Activated CD4-positive, alpha-beta T cell treated with anti-CD3 and anti-CD28 coated beads, Interleukin-2, Interleukin-6, amounts not matched to agents 100 ng/mL and 50 ng/mL, durations not matched to agents 16 hours and 8 hours (primary cell): ENCODE measurements at regions not wholly inside any gene's neighbourhood (a gene's known extent, or its start where the extent isn't known, plus 50 kb on each side); places are given as distances from the start of the nearest gene placed in this dataset.

Experiments used
- DNase-seq: peaks from one replicate; pipeline ENCODE4 v3.0.0-alpha.2; 2020

DNA sequence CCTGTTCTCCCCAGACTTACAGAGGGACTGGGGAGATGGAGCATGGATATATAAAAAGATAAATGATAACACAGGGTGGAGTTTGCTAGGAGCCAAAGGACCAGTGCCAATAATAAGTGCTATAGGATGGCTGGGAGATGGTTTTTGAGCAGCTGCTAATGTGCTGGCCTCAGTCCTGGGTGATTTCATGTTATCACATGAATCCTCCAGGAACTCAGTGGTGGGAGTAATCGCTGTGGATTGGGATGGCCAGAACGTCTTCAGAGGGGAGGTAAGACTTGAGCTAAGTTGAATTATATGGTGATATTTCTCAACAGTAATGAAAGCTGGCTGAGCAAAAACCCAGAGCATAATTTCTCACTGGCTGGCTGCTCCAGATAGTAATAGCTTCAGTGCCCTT, 441.4 kb downstream of the SLC4A3 start:
- no peak for DNase-seq

DNA sequence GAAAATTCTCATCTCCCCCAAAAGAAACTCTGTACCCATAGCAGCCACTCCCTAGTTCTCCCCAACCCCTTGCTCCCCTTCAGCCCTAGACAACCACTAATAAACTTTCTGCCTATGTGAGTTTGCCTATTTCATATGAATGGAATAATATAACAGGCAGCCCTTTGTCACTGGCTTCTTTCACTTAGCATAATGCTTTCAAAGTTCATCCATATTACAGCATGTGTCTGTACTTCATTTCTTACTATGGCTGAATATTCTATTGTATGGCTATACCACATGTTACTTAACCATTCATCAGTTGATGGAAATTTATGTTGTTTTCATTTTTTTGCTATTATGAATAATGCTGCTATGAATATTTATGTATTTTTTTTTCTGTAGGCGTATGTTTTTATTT, 442.9 kb downstream of the SLC4A3 start:
- no peak for DNase-seq

DNA sequence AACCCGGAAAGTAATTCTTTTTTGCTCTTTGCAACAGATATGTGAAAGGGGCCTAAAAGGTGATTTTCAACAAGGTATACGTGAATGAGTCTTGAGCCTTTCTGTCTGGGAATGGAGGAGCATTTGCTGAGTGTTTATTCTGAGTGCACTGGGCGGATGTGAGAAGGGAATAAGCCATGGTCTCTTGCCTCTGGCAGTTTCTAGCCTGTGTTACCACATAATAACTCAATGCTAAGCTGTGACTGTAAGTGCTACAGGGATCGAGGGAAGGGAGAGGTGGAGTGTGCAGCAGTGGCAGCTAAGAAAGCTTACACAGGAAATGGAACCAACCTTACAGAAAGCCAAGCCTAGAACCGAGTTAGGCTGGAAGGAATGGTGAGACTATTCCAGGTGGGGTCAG, 444.3 kb downstream of the SLC4A3 start:
- no peak for DNase-seq

DNA sequence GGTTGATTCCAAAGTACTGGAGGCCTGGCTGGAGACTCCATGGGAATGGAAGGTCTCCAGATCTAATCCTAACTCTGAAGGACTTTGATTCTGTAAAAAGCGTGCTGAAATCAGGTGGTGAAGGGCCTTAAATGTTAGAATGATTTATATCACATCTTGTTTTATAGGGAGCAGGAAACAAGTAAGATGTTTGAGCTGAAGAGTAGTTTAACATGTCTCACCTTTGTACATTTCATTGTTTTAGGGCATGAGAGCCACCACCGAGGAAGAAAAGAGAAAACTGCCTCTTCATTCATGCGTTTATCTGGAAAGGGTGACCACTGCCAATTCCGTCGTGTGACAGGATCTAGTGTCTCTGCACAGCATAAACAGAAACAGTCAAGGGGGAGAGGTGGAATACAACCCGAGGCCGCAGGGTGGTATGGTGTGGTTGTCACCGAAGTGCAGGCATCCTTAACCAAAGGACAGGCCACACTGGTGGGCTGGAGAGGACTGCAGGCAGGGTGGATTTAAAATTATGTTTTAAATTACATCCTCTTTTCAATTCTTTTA, 445.3 kb downstream of the SLC4A3 start:
- DNase-seq: no peak

DNA sequence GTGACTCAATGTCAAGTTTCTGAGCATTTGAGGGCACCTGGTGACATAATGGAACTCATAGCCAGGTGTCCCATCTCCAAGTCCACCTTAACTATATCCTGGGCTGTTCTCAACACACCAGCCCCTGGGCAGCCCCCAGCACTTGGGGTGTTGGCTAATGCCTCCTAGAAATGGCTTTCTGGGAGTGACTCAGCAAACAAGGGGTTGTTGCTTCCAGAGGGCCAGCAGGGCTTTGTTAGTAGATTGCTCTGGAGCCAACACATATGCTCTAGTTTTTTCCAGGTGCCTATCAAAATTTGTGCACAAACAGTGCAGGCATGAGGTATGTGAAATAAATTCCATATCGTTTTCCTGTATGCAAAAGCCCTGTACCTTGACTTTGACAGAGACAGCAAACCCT, 448.4 kb downstream of the SLC4A3 start:
- no peak for DNase-seq

DNA sequence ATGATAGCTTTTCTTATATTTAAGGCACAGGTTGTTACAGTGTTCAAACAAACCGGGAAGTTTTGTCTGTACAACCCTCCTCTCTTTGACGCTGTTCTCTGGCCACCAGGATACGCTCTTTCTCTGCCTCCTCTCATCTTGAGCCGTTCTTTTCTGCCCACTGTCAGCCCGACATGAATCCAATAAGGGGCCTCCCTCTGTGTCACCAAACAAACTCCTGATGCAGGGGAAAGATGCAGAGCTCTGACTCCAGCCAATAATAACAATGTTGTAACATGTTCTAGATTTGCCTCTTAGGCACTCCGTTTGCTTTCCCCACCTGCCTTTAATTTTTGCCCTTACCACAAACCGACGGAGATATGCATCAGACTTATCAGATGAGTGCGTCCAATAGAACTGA, 449.3 kb downstream of the SLC4A3 start:
- no peak for DNase-seq

DNA sequence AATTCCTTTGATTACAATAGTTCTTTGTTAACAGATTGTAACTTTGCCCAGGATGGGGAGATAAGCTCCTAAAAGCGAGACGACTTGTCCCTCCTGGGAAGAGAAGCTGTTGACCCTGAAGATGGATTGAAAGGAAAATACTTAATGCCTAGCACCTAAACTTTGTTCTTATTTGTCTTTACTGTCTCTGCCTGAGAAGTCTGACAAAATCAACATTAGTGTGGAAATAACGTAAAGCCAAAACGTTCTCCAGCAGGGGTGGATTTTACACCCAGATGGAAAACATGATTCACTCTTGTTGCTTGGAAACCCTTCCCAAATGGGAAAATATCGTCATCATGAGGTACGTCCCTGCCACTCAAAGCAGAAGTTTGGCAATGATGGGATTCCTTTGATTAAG, 450.1 kb downstream of the SLC4A3 start:
- no peak for DNase-seq

DNA sequence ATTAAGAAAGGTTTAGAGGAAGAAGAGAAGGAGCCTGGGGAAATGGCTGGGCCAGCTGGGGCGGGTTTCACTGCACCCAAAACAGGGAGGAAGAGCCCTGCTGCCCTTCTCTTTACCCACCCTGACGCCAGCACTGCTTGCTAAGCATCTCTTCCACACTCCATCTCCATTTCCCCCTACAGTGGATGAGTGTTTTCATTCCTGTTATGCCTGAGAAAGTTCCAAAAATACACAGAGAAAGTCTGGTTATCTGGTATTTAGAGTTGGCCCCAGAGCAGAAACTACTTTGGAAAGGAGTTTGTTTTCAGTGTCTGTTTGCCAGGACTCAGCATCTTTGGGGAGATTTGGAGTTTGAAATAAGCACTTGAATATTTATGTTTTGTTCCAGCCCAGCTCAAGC, 451.0 kb downstream of the SLC4A3 start:
- no peak for DNase-seq

DNA sequence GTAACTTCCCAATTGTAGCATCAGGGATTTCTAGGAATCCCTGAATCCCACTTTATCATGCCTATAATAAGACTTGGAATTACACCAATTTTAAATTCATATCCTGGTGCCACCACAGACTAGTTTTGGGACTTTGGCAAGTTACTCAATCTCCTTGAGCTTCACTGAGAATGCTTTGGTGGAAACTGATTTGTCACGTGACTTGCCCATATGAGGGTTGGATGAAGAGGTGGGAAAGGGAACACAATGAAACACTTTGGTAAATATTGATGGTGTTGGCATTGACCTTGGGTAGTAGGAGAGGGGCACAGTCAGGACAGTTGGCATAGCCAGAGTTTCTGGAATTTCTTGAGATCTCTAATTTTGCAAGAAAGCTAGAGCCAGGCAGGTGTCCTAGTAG, 452.2 kb downstream of the SLC4A3 start:
- no peak for DNase-seq

DNA sequence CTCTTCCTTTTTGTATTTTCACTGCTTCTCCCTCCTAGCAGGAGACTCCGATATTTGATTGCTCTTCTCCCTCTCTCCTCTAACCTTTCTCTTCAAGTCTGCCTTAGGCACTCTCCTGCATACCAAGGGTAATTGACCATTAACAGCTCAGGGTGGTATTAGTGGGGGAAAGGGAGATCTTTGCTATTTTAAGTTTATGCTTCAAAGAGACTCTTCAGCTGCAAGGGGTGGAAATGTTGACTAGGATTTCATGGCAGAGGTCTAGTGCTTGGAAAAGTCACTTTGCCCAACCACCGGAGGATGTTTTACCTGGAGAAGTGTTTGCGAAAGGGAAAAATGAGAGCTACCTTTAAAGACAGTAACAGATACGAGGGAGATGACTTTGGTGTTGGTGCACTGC, 453.7 kb downstream of the SLC4A3 start:
- no peak for DNase-seq

DNA sequence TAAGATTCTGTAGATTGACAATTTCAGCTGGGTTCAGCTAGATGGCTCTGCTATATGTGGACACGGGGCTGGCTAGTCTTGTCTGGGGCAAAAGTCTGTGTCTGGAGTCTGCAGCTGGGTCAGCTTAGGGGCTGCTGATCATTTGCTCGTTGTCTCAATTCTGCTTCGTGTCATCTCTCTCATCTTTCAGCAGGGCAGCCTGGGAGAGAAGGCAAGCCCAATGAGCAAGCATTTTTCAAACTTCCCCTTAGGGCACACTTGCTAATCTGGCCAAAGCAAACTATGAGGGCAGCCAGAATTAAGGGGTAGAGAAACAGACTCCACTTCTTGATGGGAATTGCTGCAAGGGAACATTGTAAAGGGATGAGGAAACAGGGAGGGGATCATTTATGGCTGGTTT, 462.6 kb downstream of the SLC4A3 start:
- DNase-seq: no peak

DNA sequence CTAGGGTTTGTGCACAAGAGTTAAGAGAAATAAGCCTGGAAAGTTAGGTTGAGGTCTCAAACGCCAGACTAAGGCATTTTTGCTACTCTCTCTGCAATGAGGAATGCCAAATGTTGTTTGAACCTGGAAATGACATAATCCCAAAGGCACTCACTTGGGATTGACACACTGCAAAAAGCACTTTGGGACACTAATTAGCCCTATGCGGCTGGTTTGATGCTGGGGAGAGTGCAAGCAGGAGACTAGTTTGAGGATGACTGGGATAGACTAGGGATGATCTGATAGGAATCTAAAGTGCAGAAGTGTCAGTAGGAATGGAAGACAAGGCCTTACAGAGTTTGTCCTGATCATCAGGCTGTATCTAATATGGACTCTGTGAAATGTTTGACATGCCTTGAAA, 469.0 kb downstream of the SLC4A3 start:
- no peak for DNase-seq

DNA sequence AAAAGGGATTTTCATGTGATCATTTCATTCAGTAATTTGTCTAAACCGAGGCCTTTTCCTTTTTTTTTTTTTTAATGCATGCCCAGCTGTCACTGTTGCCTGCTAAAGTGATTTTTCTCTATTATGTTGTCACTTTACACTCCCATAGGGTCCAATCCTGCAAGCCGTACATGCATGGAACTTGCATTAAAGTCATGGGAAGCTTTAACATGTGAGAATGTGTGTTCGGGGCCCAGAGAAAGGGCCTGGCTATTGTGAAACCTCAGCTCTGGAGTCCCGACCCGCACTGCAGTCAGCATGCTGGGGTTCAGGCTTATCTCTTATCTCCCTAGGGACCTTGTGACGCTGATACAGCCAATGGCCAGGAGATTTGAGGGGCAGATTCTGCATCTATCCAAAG, 474.6 kb downstream of the SLC4A3 start:
- DNase-seq: no peak

DNA sequence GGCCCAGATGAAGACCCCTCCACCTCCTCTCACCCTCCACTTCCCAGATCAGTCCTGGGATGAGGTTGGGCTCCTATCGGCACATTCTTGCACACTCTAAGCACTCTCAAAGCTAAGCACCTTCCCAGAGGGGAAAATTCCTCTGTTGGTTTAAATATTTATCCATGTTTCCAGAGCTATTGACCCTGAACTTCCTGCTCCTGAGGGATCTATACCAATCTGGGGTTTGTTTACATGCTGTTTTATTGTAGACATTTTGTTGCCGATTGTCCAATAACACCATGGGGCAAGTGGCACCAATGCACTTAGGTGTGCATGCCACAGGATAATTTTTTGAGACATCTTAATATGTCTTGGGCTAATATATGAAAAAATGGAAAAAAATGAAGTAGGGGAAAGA, 476.2 kb downstream of the SLC4A3 start:
- DNase-seq: no peak

DNA sequence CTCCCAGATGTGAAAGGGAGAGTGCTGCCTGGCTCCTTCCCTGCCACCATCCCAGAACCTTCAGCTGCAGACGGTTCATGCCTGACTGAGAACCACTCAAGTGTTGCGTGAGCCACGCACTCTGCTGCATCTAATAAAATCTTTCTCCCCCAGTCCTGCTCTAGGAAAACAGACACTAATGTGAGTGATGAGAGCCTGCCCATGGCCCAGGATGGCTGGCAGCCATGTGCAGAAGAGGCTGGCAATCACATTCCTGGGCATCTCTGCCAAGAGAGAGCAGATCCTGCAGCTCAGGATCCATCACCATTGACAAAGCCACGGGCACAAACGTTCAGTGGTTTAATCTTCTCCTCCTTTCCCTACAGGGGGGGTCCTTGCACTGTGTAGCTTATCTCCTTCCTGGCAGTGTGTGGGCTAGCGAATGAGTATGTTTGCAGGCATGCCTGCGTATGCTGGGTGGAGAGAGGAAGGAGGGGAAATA, 477.5 kb downstream of the SLC4A3 start:
- no peak for DNase-seq

DNA sequence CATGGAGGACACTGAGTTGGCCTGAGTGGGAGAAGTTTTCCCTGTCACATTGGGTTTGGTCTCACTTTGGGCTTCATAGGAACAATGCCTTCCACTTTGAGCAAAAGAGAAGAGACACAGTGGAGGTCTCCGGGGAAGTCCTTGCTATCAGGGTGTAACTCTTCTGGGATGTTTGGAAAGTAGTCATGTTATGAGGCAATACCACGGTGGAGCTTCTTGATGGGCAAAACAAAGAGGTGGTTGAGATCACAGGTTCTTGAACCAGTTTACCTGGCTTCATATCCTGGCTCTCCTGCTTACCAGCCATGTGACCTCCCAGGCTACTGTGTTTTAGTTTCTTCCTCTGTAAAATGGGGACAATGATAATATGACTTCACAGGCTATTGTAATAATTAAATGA, 478.6 kb downstream of the SLC4A3 start:
- DNase-seq: no peak

DNA sequence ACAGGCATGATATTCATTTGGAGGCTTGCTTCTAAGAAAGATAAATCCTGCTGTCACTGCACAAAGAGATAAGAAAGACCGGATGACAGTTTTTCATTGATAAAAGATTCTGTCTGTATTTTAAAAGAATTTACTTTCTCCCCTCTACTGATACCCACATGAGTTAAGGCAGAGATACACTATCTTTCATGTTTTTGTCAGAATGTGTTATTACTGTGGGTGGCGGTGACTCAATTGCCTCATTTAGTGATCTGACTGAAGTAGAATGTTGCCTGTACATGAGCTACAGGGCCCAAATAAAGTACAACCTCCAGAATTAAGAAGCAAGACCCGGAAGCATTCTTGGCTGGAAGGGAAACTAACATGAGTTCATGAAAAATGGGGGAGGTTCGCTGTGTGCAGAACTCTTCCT, 480.0 kb downstream of the SLC4A3 start:
- no peak for DNase-seq

DNA sequence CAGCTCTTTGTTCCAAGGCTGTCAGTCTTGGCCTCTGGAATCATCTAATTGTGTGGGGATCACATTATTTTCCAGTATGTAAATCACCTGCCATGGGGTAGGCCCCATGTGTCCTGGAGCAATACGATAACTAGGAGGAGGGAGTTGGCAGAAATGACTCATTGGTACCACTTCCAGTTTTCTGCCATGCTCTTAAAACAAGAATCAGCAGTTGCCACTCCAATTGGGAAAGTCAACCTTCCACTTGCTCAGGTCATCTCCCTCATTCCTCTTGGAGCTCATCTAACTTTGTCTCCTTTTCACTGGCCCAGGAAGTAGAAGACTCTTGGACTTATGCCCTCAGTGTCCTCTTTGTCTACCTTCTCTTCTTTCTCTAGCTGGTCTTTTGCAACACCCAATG, 487.0 kb downstream of the SLC4A3 start:
- no peak for DNase-seq

DNA sequence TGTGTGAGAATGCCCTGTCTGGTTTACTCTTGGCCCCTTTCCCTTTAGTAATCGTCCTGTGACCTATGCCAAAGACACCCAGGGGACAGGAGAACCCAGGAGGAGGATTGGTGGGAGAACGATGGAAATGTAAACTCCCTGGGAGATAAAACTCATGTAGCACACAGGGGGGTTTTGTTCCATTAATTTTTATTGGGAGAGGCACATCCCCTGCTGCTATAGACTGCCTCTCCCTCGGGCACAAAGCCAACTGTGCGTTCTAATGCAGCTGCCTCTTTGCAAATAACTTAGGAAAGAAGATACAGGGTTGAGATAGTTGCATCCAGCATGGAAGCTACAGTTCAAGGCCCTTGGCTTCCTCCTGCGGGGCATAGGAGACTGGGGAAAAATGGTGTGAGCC, 489.6 kb downstream of the SLC4A3 start:
- no peak for DNase-seq

DNA sequence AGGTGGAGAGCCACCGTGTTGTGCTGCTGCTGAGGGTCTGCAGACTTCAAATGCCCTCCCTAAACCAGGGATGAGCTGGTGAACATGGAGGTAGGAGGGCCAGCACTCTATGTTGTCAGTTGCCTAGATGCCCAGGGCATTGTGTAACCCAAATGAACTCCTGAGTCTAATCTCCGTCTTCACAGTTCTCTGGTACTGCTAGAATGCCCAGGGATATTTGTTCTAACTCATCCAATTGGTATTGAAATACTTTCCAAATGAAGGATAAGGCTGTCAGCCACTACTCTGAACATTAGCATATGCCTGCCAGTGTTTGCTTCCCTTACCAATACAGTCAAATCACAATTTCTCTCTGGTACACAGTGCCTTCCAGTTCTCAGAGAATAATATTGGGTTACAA, 492.6 kb downstream of the SLC4A3 start:
- DNase-seq: no peak

DNA sequence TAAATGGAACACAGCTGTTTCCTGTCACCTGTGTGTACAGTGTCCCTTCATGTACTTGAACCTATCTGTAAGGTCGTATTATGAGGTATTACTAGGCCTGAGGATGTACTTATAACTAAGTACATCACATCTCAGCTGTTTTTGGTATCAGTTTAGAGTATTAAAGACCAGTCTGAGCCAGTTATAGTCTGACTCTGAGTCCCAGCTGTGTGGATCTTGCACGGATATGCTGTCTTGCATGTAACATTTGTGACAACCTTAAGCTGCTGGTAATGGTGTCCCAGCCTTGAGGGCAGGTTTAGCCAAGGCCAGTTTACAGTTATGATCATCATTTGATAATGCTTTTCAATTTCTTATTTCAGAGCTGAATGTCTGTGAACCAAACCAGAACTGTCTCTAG, 496.3 kb downstream of the SLC4A3 start:
- DNase-seq: no peak

DNA sequence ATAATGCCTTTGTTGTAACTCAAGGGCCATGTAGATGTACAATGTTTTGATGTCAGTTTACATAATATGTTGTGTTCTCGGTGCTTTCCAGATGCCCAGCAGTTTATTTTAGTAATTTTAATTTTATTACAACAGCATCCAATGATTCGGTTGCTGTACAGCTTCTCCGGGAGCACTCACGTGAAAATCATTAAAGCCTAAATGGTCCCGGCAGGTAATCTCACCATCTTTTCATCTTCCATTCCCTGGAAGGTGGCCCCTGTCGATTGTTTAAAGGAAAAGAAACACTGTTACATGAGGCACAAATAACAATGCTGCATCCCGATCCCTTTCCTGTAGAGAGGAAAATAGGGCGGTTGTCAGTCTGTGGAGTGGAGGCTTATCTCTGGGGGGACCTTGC, 498.1 kb downstream of the SLC4A3 start:
- DNase-seq: no peak

DNA sequence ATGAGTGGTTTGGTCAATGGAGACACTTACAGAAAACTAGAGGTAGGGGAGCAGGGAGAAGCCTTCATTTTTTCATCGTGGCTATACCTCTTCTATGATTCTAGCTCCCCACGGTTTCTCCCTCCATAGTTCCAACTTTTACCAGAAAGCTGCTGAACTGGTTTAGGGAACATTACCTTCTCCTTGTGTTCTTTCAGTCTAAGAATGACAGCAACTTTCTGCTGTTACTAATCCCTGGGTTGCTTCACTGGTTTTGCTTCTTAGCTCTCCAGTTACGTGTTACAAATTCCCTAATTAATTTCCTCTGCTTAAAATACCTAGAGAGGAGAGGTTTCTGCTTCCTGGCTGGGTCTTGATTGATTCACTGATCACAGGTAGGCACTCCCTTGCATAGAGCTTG, 499.9 kb downstream of the SLC4A3 start:
- no peak for DNase-seq

DNA sequence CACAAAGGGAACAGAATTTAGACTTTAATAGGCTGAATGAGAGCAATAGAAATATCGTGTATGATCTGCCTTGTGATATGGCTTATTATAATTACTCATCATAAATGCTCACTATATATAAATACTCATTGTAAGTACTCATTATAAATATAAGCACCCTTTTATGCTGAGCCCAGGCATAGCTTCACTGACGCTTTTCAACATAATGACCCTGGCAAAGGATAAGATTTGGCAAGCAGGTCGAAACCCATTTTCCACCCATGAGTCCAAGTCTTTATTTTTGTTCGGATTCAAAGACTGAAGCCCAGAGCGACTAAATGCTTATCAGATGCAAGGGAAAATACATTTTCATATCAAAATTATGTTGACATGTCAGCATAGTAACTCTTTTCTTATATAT, 500.4 kb downstream of the SLC4A3 start:
- no peak for DNase-seq

DNA sequence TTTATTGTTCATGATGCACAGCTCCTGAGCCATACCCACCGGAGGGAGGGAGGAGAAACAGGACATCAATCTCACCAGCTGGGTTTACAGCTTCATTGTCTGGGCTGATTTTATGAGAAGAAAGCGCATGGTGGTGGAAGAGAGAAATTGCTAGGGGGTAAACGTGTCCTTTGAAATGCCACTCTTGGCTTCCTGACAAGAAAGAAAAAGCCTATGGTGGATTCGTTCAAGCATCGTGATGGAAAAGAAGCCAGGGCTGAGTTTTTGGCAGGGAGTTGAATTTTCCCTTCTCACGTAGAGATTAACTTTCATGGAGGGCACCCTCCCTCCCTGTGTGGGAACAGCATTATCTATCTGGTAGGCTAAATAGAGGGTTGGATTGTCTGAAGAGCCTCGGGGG, 502.0 kb downstream of the SLC4A3 start:
- no peak for DNase-seq
